Loucy (cell line): ENCODE measurements at regions not wholly inside any gene's neighbourhood (a gene's known extent, or its start where the extent isn't known, plus 50 kb on each side); places are given as distances from the start of the nearest gene placed in this dataset.

Experiments used
- EZH2phosphoT487 ChIP-seq: fragments of 200-600 bp; IDR thresholded peaks from 2 replicates; pipeline ENCODE4 v1.6.1; 2018; ENCODE audit warnings: antibody characterized with exemption, mild to moderate bottlenecking, moderate library complexity, borderline replicate concordance
- TF ChIP-seq, protein P1 (sequence below): fragments of 200-600 bp; sonication (generic); conservative IDR thresholded peaks from 2 replicates; pipeline ENCODE4 v1.5.1; 2014; ENCODE audit warnings: mild to moderate bottlenecking, antibody characterized with exemption, low read length

DNA sequence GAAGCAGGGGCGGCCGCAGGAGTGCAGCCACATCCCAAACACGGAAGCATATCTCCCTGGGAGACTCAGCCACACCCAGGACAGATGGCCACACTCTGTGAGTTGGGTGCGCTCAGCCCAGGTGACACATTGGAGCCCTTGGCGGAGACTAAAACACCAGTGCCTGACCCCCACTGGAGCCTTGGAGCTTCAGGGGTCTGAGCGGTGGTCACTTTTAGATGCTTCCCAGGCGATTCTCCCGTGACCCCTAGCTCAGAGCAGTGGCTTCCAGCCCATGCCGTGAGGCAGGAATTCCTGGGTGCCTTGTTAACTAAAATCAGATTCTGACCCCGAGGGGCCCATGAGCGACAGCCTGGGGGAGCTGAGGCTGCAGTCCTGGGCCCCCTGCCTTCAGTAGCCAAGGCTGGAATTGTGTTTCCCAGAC, 54.5 kb downstream of the PLXNA1 start:
- TF ChIP-seq, protein P1, sequence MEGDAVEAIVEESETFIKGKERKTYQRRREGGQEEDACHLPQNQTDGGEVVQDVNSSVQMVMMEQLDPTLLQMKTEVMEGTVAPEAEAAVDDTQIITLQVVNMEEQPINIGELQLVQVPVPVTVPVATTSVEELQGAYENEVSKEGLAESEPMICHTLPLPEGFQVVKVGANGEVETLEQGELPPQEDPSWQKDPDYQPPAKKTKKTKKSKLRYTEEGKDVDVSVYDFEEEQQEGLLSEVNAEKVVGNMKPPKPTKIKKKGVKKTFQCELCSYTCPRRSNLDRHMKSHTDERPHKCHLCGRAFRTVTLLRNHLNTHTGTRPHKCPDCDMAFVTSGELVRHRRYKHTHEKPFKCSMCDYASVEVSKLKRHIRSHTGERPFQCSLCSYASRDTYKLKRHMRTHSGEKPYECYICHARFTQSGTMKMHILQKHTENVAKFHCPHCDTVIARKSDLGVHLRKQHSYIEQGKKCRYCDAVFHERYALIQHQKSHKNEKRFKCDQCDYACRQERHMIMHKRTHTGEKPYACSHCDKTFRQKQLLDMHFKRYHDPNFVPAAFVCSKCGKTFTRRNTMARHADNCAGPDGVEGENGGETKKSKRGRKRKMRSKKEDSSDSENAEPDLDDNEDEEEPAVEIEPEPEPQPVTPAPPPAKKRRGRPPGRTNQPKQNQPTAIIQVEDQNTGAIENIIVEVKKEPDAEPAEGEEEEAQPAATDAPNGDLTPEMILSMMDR = no peak
- no peak for TF ChIP-seq EZH2phosphoT487
